ENCODE measurements at regions not wholly inside any gene's neighbourhood (a gene's known extent, or its start where the extent isn't known, plus 50 kb on each side); places are given as distances from the start of the nearest gene placed in this dataset.

GRCh38 chr3:81033185-81033584 lies 728.3 kb downstream of the GBE1 start:
- TF ChIP-seq CTCF (IDR thresholded peaks at IDR 0.05) = no peak
- TF ChIP-seq EP300 (IDR thresholded peaks at IDR 0.05) = no peak
- no peak for TF ChIP-seq POLR2A (IDR thresholded peaks at IDR 0.05)

All from ovary (tissue), 3 donors.